GM23338 (cell line): ENCODE measurements at regions not wholly inside any gene's neighbourhood (a gene's known extent, or its start where the extent isn't known, plus 50 kb on each side); places are given as distances from the start of the nearest gene placed in this dataset.

ENCODE experiments used
- CREB1 ChIP-seq: fragments of 250-450 bp; sonication (Bioruptor Pico); IDR thresholded peaks from 2 replicates; pipeline ENCODE4 v1.5.0; 2020; ENCODE audit warnings: low read depth, mild to moderate bottlenecking, moderate library complexity
- EZH2 ChIP-seq: fragments of 200-600 bp; sonication (generic); IDR thresholded peaks from one replicate; pipeline ENCODE4 v1.8.0; 2017; ENCODE audit warnings: antibody characterized with exemption, mild to moderate bottlenecking, low read depth; ENCODE audit not compliant: unreplicated experiment
- TF ChIP-seq, protein P1 (sequence below), 2 experiments: fragments of 200-600 bp in 1 of 2; sonication (generic) in 1 of 2; conservative IDR thresholded peaks; 2 replicates each; pipeline versions ENCODE4 v1.5.1 to v1.6.1; 2016 to 2017; ENCODE audit warnings: antibody characterized with exemption in 2 of 2, low read depth in 2 of 2, mild to moderate bottlenecking in 2 of 2, moderate library complexity in 1 of 2

GRCh38 chr7:31444196-31444595, 69.7 kb upstream of the ITPRID1 start:
- TF ChIP-seq, protein P1, sequence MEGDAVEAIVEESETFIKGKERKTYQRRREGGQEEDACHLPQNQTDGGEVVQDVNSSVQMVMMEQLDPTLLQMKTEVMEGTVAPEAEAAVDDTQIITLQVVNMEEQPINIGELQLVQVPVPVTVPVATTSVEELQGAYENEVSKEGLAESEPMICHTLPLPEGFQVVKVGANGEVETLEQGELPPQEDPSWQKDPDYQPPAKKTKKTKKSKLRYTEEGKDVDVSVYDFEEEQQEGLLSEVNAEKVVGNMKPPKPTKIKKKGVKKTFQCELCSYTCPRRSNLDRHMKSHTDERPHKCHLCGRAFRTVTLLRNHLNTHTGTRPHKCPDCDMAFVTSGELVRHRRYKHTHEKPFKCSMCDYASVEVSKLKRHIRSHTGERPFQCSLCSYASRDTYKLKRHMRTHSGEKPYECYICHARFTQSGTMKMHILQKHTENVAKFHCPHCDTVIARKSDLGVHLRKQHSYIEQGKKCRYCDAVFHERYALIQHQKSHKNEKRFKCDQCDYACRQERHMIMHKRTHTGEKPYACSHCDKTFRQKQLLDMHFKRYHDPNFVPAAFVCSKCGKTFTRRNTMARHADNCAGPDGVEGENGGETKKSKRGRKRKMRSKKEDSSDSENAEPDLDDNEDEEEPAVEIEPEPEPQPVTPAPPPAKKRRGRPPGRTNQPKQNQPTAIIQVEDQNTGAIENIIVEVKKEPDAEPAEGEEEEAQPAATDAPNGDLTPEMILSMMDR (conservative IDR thresholded peaks at IDR 0.05; ENCODE audit: low read depth in 2 of 2) = no peak
- TF ChIP-seq EZH2 (no peak), CREB1 (CRISPR knock-in tag) (no peak)
